Neural cell (in vitro differentiated cells): ENCODE measurements at regions not wholly inside any gene's neighbourhood (a gene's known extent, or its start where the extent isn't known, plus 50 kb on each side); places are given as distances from the start of the nearest gene placed in this dataset.

Source experiments
- H2AFZ ChIP-seq: fragments of 200-600, 300-800 bp; sonication (generic), shearing (Covaris generic); 2 replicates; pipeline ENCODE4 v1.6.0; 2014; ENCODE audit warnings: low read depth, mild to moderate bottlenecking, antibody characterized with exemption, low read length, moderate library complexity
- H3F3A ChIP-seq: fragments of 200-600 bp; shearing (Covaris generic); 2 replicates; pipeline ENCODE4 v1.6.1; 2016; ENCODE audit warnings: mild to moderate bottlenecking, moderate library complexity, mixed read lengths, antibody characterized with exemption, low read length; ENCODE audit not compliant: insufficient read depth, poor library complexity, severe bottlenecking
- H3K27ac ChIP-seq: fragments of 200-600, 300-800 bp; sonication (generic), shearing (Covaris generic); 2 replicates; pipeline ENCODE4 v1.5.1; 2014; ENCODE audit warnings: mild to moderate bottlenecking, low read length, moderate library complexity
- H3K27me3 ChIP-seq: fragments of 300-800, 200-600 bp; sonication (generic), shearing (Covaris generic); 2 replicates; pipeline ENCODE4 v1.6.0; 2014; ENCODE audit warnings: mild to moderate bottlenecking, low read depth, low read length, moderate library complexity; ENCODE audit not compliant: insufficient read depth
- H3K36me3 ChIP-seq: fragments of 300-800, 200-600 bp; sonication (generic), shearing (Covaris generic); 2 replicates; pipeline ENCODE4 v1.5.1; 2014; ENCODE audit warnings: mild to moderate bottlenecking, antibody characterized with exemption, low read length, moderate library complexity; ENCODE audit not compliant: insufficient read depth
- H3K4me2 ChIP-seq: fragments of 300-800, 200-600 bp; sonication (generic), shearing (Covaris generic); 2 replicates; pipeline ENCODE4 v1.6.0; 2014; ENCODE audit warnings: mild to moderate bottlenecking, low read length
- H3K4me3 ChIP-seq: fragments of 300-800, 200-600 bp; sonication (generic), shearing (Covaris generic); 2 replicates; pipeline ENCODE4 v1.5.1; 2014; ENCODE audit warnings: mild to moderate bottlenecking, low read length, moderate library complexity
- H3K79me2 ChIP-seq: fragments of 200-600 bp; shearing (Covaris generic); replicated peaks from 2 replicates; pipeline ENCODE4 v1.6.0; 2014; ENCODE audit warnings: mild to moderate bottlenecking, low read length, moderate library complexity; ENCODE audit not compliant: insufficient read depth
- H3K9ac ChIP-seq: fragments of 300-800, 200-600 bp; sonication (generic), shearing (Covaris generic); 2 replicates; pipeline ENCODE4 v1.6.1; 2016; ENCODE audit warnings: mild to moderate bottlenecking, low read length, mixed read lengths
- H3K9me2 ChIP-seq: fragments of 200-600 bp; shearing (Covaris generic); 2 replicates; pipeline ENCODE4 v1.6.1; 2016; ENCODE audit warnings: mild to moderate bottlenecking, low read length, mixed read lengths; ENCODE audit not compliant: insufficient read depth
- H3K9me3 ChIP-seq: fragments of 200-600, 300-800 bp; sonication (generic), shearing (Covaris generic); 2 replicates; pipeline ENCODE4 v1.6.1; 2016; ENCODE audit warnings: mild to moderate bottlenecking, mixed run types, low read length, moderate library complexity, mixed read lengths
- H4K20me1 ChIP-seq: fragments of 200-600 bp; shearing (Covaris generic); 2 replicates; pipeline ENCODE4 v1.6.1; 2016; ENCODE audit warnings: mild to moderate bottlenecking, mixed run types; ENCODE audit not compliant: insufficient read depth
- CTCF ChIP-seq: fragments of 450-650 bp; IDR thresholded peaks from 2 replicates; pipeline ENCODE4 v1.5.1; 2014; ENCODE audit warnings: antibody characterized with exemption, mild to moderate bottlenecking, moderate library complexity; ENCODE audit not compliant: poor library complexity, severe bottlenecking
- EP300 ChIP-seq: fragments of 450-650 bp; conservative IDR thresholded peaks from 2 replicates; pipeline ENCODE4 v1.6.1; 2014; ENCODE audit warnings: antibody characterized with exemption, mild to moderate bottlenecking, moderate library complexity; ENCODE audit not compliant: poor library complexity, severe bottlenecking
- EZH2 ChIP-seq: fragments of 200-600, 300-800 bp; shearing (Covaris generic), sonication (generic); IDR thresholded peaks from 2 replicates; pipeline ENCODE4 v1.6.1; 2014; ENCODE audit warnings: antibody characterized with exemption, low read length, borderline replicate concordance, mild to moderate bottlenecking; ENCODE audit not compliant: insufficient read depth, poor library complexity, severe bottlenecking
- MXI1 ChIP-seq: fragments of 450-650 bp; conservative IDR thresholded peaks from 2 replicates; pipeline ENCODE4 v1.6.1; 2014; ENCODE audit warnings: antibody characterized with exemption, mild to moderate bottlenecking; ENCODE audit not compliant: poor library complexity, severe bottlenecking
- POLR2AphosphoS5 ChIP-seq: IDR thresholded peaks from 2 replicates; pipeline ENCODE4 v1.6.1; 2012
- RAD21 ChIP-seq: fragments of 450-650 bp; conservative IDR thresholded peaks from 2 replicates; pipeline ENCODE4 v1.6.1; 2014; ENCODE audit warnings: antibody characterized with exemption, mild to moderate bottlenecking, moderate library complexity
- SMC3 ChIP-seq: fragments of 450-650 bp; conservative IDR thresholded peaks from 2 replicates; pipeline ENCODE4 v1.6.1; 2014; ENCODE audit warnings: antibody characterized with exemption, mild to moderate bottlenecking, moderate library complexity; ENCODE audit not compliant: poor library complexity
- TAF1 ChIP-seq: IDR thresholded peaks from 2 replicates; pipeline ENCODE4 v1.6.1; 2012; ENCODE audit warnings: low read depth
- TF ChIP-seq, protein P1 (sequence below): IDR thresholded peaks from 2 replicates; pipeline ENCODE4 v1.6.1; 2012; ENCODE audit warnings: borderline replicate concordance

GRCh38 chr9:81772144-81772543 is 82.8 kb upstream of the TLE1 start:
- Histone ChIP-seq H3K9ac (no peak overlapping the region), H3K27ac (no peak overlapping the region), H4K20me1 (no peaks in the 10 kb centered on the region), H3K9me3 (no peaks in the 10 kb centered on the region), H3F3A (no peaks in the 10 kb centered on the region), H2AFZ (no peak overlapping the region), H3K4me2 (no peak overlapping the region), H3K79me2 (no peaks in the 10 kb centered on the region), H3K27me3 (no peaks in the 10 kb centered on the region), H3K36me3 (no peaks in the 10 kb centered on the region), H3K4me3 (no peak overlapping the region), H3K9me2 (no peaks in the 10 kb centered on the region)
- TF ChIP-seq EZH2 (no peak), SMC3 (no peak), RAD21 (no peak), CTCF (no peak), TAF1 (no peak), POLR2AphosphoS5 (no peak), EP300 (no peak), MXI1 (no peak)
- TF ChIP-seq, protein P1, sequence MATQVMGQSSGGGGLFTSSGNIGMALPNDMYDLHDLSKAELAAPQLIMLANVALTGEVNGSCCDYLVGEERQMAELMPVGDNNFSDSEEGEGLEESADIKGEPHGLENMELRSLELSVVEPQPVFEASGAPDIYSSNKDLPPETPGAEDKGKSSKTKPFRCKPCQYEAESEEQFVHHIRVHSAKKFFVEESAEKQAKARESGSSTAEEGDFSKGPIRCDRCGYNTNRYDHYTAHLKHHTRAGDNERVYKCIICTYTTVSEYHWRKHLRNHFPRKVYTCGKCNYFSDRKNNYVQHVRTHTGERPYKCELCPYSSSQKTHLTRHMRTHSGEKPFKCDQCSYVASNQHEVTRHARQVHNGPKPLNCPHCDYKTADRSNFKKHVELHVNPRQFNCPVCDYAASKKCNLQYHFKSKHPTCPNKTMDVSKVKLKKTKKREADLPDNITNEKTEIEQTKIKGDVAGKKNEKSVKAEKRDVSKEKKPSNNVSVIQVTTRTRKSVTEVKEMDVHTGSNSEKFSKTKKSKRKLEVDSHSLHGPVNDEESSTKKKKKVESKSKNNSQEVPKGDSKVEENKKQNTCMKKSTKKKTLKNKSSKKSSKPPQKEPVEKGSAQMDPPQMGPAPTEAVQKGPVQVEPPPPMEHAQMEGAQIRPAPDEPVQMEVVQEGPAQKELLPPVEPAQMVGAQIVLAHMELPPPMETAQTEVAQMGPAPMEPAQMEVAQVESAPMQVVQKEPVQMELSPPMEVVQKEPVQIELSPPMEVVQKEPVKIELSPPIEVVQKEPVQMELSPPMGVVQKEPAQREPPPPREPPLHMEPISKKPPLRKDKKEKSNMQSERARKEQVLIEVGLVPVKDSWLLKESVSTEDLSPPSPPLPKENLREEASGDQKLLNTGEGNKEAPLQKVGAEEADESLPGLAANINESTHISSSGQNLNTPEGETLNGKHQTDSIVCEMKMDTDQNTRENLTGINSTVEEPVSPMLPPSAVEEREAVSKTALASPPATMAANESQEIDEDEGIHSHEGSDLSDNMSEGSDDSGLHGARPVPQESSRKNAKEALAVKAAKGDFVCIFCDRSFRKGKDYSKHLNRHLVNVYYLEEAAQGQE: no peak

DNA sequence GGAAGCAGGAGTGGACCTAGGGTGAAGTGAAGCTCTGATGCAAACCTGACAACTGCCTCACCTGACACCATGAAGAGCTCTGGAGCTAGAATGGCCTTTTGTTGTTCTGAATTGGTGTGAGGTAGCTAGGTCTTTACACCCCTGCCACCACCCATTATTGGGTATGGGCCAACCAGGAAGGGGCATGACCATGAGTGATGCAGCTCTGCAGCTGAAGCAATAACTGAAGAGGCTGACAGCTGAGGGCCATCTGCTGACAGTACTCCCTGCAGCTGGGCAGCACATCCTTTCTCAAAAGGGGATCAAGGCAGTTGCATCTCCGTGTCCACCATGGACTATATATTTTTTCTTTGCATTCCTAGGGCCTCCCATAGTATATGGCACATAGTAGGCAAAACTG is 87.0 kb upstream of the TLE1 start:
- Histone ChIP-seq H3K9ac (no peak overlapping the region), H3K36me3 (no peaks in the 10 kb centered on the region), H3K9me3 (no peaks in the 10 kb centered on the region), H3K27me3 (no peaks in the 10 kb centered on the region), H3K4me3 (no peak overlapping the region), H3K27ac (no peak overlapping the region), H3K79me2 (no peaks in the 10 kb centered on the region), H4K20me1 (no peaks in the 10 kb centered on the region), H3K9me2 (no peaks in the 10 kb centered on the region), H3K4me2 (no peak overlapping the region), H2AFZ (no peak overlapping the region), H3F3A (no peaks in the 10 kb centered on the region)
- TF ChIP-seq CTCF (no peak), MXI1 (no peak), RAD21 (no peak), TAF1 (no peak), POLR2AphosphoS5 (no peak), EZH2 (no peak), SMC3 (no peak), EP300 (no peak)
- TF ChIP-seq, protein P1: no peak
